ENCODE measurements at regions not wholly inside any gene's neighbourhood (a gene's known extent, or its start where the extent isn't known, plus 50 kb on each side); places are given as distances from the start of the nearest gene placed in this dataset.

- no peak for TF ChIP-seq CTCF (IDR thresholded peaks at IDR 0.05; ENCODE audit: insufficient read depth, low read depth, low read length)
- no peak for TF ChIP-seq EZH2 (IDR thresholded peaks at IDR 0.05; ENCODE audit: insufficient read depth, low read length)
Measured at GRCh38 chr13:76048131-76048530, 412.0 kb downstream of the LMO7 start.
